Activated CD4-positive, alpha-beta T cell treated with anti-CD3 and anti-CD28 coated beads, Interleukin-2, amount 10 ng/mL, durations not matched to agents 24 days and 14 days (primary cell): ENCODE measurements at regions not wholly inside any gene's neighbourhood (a gene's known extent, or its start where the extent isn't known, plus 50 kb on each side); places are given as distances from the start of the nearest gene placed in this dataset.
A peak's percentile ranks its signal among the peaks of the same experiment; 100 is the strongest.
"Not testable (repeated sequence)": the region's sequence is repeated elsewhere in the genome, so short reads cannot be mapped to it uniquely, and the experiment has no call there.

Experiments
- DNase-seq: peaks from one replicate; pipeline ENCODE4 v3.0.0; 2022
- H3K27ac Mint-ChIP-seq: one replicate; pipeline ENCODE4 v1.8.0; 2022; ENCODE audit warnings: mild to moderate bottlenecking, mixed read lengths
- H3K27me3 Mint-ChIP-seq: one replicate; pipeline ENCODE4 v1.8.0; 2022; ENCODE audit warnings: mixed read lengths
- H3K36me3 Mint-ChIP-seq: one replicate; pipeline ENCODE4 v1.8.0; 2022; ENCODE audit warnings: low read depth, mild to moderate bottlenecking, mixed read lengths
- H3K4me1 Mint-ChIP-seq: one replicate; pipeline ENCODE4 v1.8.0; 2021; ENCODE audit warnings: mixed read lengths
- H3K4me3 Mint-ChIP-seq: one replicate; pipeline ENCODE4 v1.8.0; 2022; ENCODE audit warnings: mild to moderate bottlenecking, moderate library complexity, mixed read lengths
- H3K9me3 Mint-ChIP-seq: one replicate; pipeline ENCODE4 v1.8.0; 2021; ENCODE audit warnings: mixed read lengths
- intact Hi-C: fragments of 100-400 bp; cut with micrococcal nuclease; formaldehyde crosslinking; loops from one replicate; pipeline ENCODE4 v1.15.1; 2023

- intact Hi-C loops: no loop called here
- H3K4me3 Mint-ChIP-seq: no peak overlapping the region
These were observed 240.4 kb upstream of the CDH8 start for GRCh38 chr16:62276637-62277036.

GRCh38 chr16:62272035-62272434 lies 235.8 kb upstream of the CDH8 start:
- Mint-ChIP-seq H3K27me3 (no peaks in the 10 kb centered on the region), H3K4me1 (no peaks in the 10 kb centered on the region), H3K4me3 (no peak overlapping the region), H3K36me3 (no peaks in the 10 kb centered on the region), H3K27ac (no peak overlapping the region), H3K9me3 (peaks cover 5% of the 10 kb centered on the region)
- intact Hi-C loops: no loop called here
- no peak for DNase-seq

More at GRCh38 chr16:62276637-62277036, 240.4 kb upstream of the CDH8 start:
- Mint-ChIP-seq H3K36me3 (no peaks in the 10 kb centered on the region), H3K9me3 (peaks cover 3% of the 10 kb centered on the region), H3K27me3 (no peaks in the 10 kb centered on the region), H3K4me1 (no peaks in the 10 kb centered on the region), H3K27ac (no peak overlapping the region)
- DNase-seq: no peak

DNA sequence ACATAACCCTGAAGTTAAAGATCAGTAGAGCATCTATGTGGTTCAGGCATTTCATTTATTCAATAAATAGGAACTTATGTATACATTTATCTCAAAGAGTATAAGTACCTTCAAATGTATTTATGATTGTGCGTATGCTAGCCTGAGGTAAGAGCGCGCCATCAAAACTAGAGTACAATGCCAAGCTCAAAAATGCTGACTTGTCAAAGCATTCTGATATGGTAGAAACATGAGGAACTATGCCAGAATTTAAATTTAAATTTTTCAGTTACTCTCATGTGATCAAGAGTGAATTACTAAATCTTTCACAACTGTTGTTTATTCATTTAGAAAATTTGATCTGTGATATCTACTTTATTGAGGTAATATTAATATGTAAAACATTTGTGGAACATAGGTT lies 225.5 kb upstream of the CDH8 start:
- intact Hi-C loops: no loop called here
- H3K27me3 Mint-ChIP-seq: no peaks in the 10 kb centered on the region
- no peaks in the 10 kb centered on the region for H3K36me3 Mint-ChIP-seq
- no peak for DNase-seq
- H3K4me3 Mint-ChIP-seq: no peak overlapping the region
- H3K4me1 Mint-ChIP-seq: no peaks in the 10 kb centered on the region
- H3K27ac Mint-ChIP-seq: no peak overlapping the region
- peaks cover 13% of the 10 kb centered on the region for H3K9me3 Mint-ChIP-seq

DNA sequence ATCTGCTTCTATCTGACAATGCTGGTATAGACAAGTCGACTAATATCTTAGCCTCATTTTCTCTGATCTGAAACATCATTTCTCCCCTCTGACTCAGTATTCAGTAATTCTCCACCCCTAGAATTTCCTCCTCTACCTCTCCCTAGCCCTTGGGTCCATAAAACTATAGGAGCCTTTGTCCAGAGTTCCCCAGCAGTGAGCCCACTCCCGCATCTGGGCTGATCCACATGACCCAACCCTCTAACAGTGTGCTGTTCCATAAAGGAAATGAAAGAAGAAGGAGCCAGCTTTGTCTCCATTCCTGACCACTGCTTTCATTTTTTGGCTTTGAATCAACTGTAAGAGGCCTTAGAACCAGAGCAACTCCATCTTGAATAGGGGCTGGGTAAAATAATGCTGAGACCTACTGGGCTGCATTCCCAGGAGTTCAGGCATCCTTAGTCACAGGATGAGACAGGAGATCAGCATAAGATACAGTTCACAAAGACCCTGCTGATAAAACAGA lies 222.7 kb upstream of the CDH8 start:
- H3K36me3 Mint-ChIP-seq, H3K4me3 Mint-ChIP-seq, H3K27me3 Mint-ChIP-seq, intact Hi-C loops, H3K4me1 Mint-ChIP-seq, DNase-seq, H3K27ac Mint-ChIP-seq, H3K9me3 Mint-ChIP-seq: not testable (repeated sequence)

DNA sequence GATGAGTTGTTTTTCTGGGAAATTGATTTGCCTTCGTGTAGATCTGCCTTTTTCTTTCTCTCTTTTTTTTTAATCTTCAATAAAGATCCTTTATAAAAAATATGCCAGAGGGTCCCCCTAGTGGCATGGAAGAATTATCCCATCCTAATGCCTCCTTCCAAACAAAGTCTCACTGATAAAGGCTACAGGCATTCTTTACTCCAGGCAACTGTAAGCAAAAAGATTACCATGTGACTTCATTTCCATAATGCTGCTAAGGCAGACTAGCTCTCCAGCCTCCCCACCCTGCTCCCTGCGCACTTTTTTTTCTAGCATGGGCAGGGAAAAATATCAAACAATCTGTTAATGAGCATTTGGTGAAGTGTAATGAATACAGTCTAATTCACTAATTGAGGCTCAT lies 220.2 kb upstream of the CDH8 start:
- peaks cover 4% of the 10 kb centered on the region for H3K9me3 Mint-ChIP-seq
- no peaks in the 10 kb centered on the region for H3K27me3 Mint-ChIP-seq
- no peaks in the 10 kb centered on the region for H3K4me1 Mint-ChIP-seq
- DNase-seq: no peak
- intact Hi-C loops: no loop called here
- no peaks in the 10 kb centered on the region for H3K36me3 Mint-ChIP-seq
- H3K4me3 Mint-ChIP-seq: no peak overlapping the region
- no peak overlapping the region for H3K27ac Mint-ChIP-seq

- peaks cover 3% of the 10 kb centered on the region for H3K9me3 Mint-ChIP-seq
- H3K4me1 Mint-ChIP-seq: no peaks in the 10 kb centered on the region
- intact Hi-C loops: no loop called here
- DNase-seq: no peak
- no peak overlapping the region for H3K27ac Mint-ChIP-seq
- H3K36me3 Mint-ChIP-seq: no peaks in the 10 kb centered on the region
- H3K27me3 Mint-ChIP-seq: no peaks in the 10 kb centered on the region
- H3K4me3 Mint-ChIP-seq: no peak overlapping the region
These were observed 218.6 kb upstream of the CDH8 start for GRCh38 chr16:62254847-62255246.

GRCh38 chr16:62254372-62254771 lies 218.1 kb upstream of the CDH8 start:
- Mint-ChIP-seq H3K4me3 (no peak overlapping the region), H3K36me3 (no peaks in the 10 kb centered on the region)

DNA sequence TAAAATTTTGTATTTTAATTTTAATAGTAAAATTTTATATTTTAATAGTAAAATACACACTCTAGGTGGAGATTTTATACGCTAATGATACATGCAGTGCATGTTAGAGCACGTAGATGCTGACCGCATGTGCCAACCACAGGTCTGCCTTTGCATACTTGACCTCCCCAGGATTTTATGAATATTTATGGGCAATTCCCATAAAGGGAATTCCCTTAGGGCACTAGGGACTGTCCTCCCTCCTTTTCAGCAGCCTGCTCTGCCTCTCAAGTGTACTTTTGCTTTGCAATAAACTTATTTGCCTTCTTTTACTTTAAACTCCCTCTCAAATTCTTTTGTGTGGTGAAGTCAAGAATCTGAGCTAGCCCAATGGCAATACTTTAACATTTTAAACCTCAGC lies 217.7 kb upstream of the CDH8 start:
- Mint-ChIP-seq H3K36me3 (no peaks in the 10 kb centered on the region), H3K4me1 (no peaks in the 10 kb centered on the region), H3K4me3 (no peak overlapping the region), H3K9me3 (peaks cover 3% of the 10 kb centered on the region), H3K27me3 (no peaks in the 10 kb centered on the region), H3K27ac (no peak overlapping the region)
- DNase-seq: no peak
- intact Hi-C loops: no loop called here

More at GRCh38 chr16:62254372-62254771, 218.1 kb upstream of the CDH8 start:
- no peaks in the 10 kb centered on the region for H3K27me3 Mint-ChIP-seq
- intact Hi-C loops: no loop called here
- peaks cover 3% of the 10 kb centered on the region for H3K9me3 Mint-ChIP-seq
- no peak for DNase-seq
- H3K4me1 Mint-ChIP-seq: no peaks in the 10 kb centered on the region
- H3K27ac Mint-ChIP-seq: no peak overlapping the region

DNA sequence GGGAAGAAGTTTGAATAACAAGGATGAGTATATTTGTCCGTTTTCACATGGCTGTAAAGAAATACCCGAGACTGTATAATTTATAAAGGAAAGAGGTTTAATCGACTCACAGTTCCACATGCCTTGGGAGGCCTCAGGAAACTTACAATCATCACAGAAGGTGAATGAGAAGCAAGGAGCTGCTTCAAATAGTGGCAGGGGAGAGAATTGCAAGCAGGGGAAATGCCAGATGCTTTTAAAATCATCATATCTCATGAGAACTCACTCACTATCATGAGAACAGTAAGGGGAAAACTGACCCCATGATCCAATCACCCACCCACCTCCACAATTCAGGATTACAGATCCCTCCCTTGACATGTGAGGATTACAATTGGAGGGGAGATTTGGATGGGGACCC lies 212.8 kb upstream of the CDH8 start:
- no peak for DNase-seq
- no peak overlapping the region for H3K27ac Mint-ChIP-seq
- intact Hi-C loops: no loop called here
- peaks cover 3% of the 10 kb centered on the region for H3K9me3 Mint-ChIP-seq
- no peaks in the 10 kb centered on the region for H3K27me3 Mint-ChIP-seq
- no peak overlapping the region for H3K4me3 Mint-ChIP-seq
- H3K36me3 Mint-ChIP-seq: no peaks in the 10 kb centered on the region
- no peaks in the 10 kb centered on the region for H3K4me1 Mint-ChIP-seq

DNA sequence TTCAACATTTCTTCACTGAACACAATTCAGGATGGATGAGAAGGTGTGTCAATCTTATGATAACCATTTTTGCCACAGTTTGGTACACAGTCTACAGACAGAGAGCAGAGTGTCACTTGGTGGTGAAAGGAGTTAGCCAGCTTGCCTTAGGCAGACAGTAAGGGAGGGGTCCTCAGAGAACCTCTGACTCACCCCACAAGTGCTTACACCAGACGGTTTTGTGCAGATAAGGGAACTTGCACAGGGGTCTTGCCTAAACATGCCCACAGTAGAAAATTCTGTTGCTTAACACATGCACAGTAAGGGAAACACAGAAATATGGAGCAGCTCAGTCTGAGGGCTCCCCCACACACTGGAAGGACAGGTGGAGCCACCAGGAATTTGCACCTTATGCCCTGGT lies 204.5 kb upstream of the CDH8 start:
- H3K4me3 Mint-ChIP-seq: no peak overlapping the region
- H3K9me3 Mint-ChIP-seq: peaks cover 5% of the 10 kb centered on the region
- H3K4me1 Mint-ChIP-seq: no peaks in the 10 kb centered on the region
- intact Hi-C loops: no loop called here
- H3K27ac Mint-ChIP-seq: no peak overlapping the region
- H3K36me3 Mint-ChIP-seq: no peaks in the 10 kb centered on the region
- no peak for DNase-seq
- H3K27me3 Mint-ChIP-seq: no peaks in the 10 kb centered on the region

- intact Hi-C loops: no loop called here
- peak; percentile 66 for DNase-seq
- Mint-ChIP-seq H3K4me3 (no peak overlapping the region), H3K36me3 (no peaks in the 10 kb centered on the region), H3K27ac (no peak overlapping the region), H3K4me1 (no peaks in the 10 kb centered on the region), H3K9me3 (no peaks in the 10 kb centered on the region), H3K27me3 (no peaks in the 10 kb centered on the region)
These were observed 189.4 kb upstream of the CDH8 start for GRCh38 chr16:62225675-62226074.

DNA sequence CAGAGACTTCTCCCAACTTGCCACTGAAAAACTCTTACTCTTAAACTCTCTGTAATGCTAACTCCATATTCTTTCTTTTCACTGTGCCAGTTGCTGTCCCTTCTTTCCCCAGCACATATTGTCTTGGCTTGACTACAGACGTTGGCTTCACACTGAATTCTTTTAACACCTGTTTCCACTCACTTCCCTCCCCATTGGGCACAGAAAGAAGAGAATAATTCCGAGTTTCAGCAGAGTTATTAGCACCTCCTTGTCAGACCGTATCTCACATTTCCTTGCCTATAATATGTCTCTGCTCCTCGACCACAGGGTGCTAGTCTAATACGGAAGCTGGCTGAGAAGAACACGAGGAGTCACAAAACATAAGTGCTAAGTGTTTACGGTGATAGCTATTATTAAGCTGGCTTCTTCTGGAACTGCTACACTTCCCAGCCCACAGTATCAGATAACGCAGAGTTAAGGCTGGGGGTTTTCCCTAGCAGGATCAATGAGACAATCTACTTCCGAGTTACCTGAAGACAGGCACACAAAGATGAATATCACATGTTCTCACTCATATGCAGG lies 188.5 kb upstream of the CDH8 start:
- DNase-seq: no peak
- intact Hi-C loops: no loop called here
- H3K9me3 Mint-ChIP-seq: no peaks in the 10 kb centered on the region
- no peaks in the 10 kb centered on the region for H3K4me1 Mint-ChIP-seq
- no peaks in the 10 kb centered on the region for H3K36me3 Mint-ChIP-seq
- H3K4me3 Mint-ChIP-seq: no peak overlapping the region
- no peaks in the 10 kb centered on the region for H3K27me3 Mint-ChIP-seq
- H3K27ac Mint-ChIP-seq: no peak overlapping the region

DNA sequence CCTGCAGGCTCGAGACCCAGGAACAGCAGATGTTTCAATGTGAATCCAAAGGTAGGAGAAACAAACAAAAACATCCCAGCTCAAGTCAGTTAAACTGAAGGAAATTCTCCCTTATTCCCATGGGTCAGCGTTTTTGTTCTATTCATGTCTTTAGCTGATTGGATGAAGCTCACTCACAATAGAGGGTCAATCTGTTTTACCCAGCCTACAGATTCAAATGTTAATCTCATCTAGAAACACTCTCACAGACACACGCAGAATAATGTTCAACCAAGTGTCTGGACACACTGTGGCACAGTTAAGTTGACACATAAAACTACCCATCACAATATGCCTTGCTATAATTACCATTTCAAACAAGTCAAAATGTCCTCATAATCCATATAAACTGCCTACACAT lies 180.6 kb upstream of the CDH8 start:
- DNase-seq: no peak
- Mint-ChIP-seq H3K9me3 (peaks cover 7% of the 10 kb centered on the region), H3K4me1 (no peaks in the 10 kb centered on the region), H3K4me3 (no peak overlapping the region), H3K36me3 (no peaks in the 10 kb centered on the region), H3K27ac (no peak overlapping the region), H3K27me3 (no peaks in the 10 kb centered on the region)
- intact Hi-C loops: no loop called here

DNA sequence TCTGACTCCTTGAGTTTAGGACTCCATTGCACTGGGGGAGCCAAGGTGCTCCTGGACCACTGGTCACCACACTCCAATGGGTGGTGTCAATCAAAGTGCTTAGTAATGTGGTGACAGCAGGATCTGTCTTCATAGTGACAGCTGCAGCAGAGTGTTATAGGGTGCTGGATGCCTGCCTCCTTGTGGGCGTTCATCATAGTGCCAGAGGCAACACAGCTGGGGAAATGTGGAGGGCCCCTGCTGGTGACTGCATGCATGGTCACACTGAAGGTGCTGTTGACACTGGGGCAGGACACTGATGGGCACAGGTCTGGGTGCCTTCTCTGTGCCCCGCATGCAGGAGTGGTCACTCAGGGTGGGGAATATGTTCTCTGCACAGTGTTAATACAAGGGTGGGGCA lies 177.5 kb upstream of the CDH8 start:
- intact Hi-C loops: no loop called here
- Mint-ChIP-seq H3K9me3 (peaks cover 7% of the 10 kb centered on the region), H3K27ac (no peak overlapping the region), H3K4me1 (no peaks in the 10 kb centered on the region), H3K36me3 (no peaks in the 10 kb centered on the region), H3K4me3 (no peak overlapping the region), H3K27me3 (no peaks in the 10 kb centered on the region)
- no peak for DNase-seq

DNA sequence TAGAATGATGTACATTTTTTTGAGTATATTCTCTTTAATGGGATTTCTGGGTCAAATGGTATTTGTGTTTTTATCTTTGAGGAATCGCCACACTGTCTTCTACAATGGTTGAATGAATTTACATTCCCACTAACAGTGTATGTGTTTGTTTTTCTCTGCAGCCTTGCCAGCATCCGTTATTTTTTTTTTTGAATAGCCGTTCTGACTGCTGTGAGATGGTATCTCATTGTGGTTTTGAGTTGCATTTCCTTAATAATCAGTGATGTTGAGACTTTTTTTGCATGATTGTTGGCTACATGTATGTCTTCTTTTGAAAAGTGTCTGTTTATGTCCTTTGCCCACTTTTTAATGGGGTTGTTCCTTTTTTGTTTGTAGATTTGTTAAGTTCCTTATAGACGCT lies 172.7 kb upstream of the CDH8 start:
- H3K9me3 Mint-ChIP-seq: peaks cover 4% of the 10 kb centered on the region
- DNase-seq: no peak
- H3K27me3 Mint-ChIP-seq: no peaks in the 10 kb centered on the region
- H3K4me1 Mint-ChIP-seq: no peaks in the 10 kb centered on the region
- intact Hi-C loops: no loop called here
- no peaks in the 10 kb centered on the region for H3K36me3 Mint-ChIP-seq
- H3K27ac Mint-ChIP-seq: no peak overlapping the region
- H3K4me3 Mint-ChIP-seq: no peak overlapping the region
